ENCODE measurements at regions not wholly inside any gene's neighbourhood (a gene's known extent, or its start where the extent isn't known, plus 50 kb on each side); places are given as distances from the start of the nearest gene placed in this dataset.
A peak's percentile ranks its signal among the peaks of the same experiment; 100 is the strongest.

- in situ Hi-C loops (cut with MboI; ENCODE audit: low pct_unique_long_range_greater_than_20kb in 2 of 9, low sequenced_read_pairs in 9 of 9, unreplicated experiment in 9 of 9), result no loop called here
- 0 to 88% (median 33%) methylated on average over 1 to 6 of the region's 6 CpGs; no CpG with 5 or more reads in 1 of the 10 experiments for WGBS, 10 experiments
- no peak overlapping the region for H3K4me3 ChIP-seq
- ATAC-seq (replicated peaks in 6 of 8), result peak in 3 of 8 experiments; percentile 33 to 57 (median 46)
- no peak overlapping the region for H3K27ac ChIP-seq
- H3K4me1 ChIP-seq (replicated peaks in 1 of 2), result peaks cover 3 to 11% of the 10 kb centered on the region in 2 donors
Observed at GRCh38 chr7:108805808-108806397, 236.2 kb downstream of the DNAJB9 start.

- peaks cover 4 to 11% of the 10 kb centered on the region in 2 donors for H3K4me1 ChIP-seq (replicated peaks in 1 of 2)
- ATAC-seq (replicated peaks in 6 of 8), result peak in 5 of 8 experiments; percentile 50 to 92 (median 82)
- no peak overlapping the region for H3K4me3 ChIP-seq
- 0 to 78% (median 28%) methylated on average over 1 of the region's 1 CpG; no CpG with 5 or more reads in 2 of the 10 experiments for WGBS, 10 experiments
- no peak overlapping the region for H3K27ac ChIP-seq
- in situ Hi-C loops (cut with MboI; ENCODE audit: low pct_unique_long_range_greater_than_20kb in 2 of 9, low sequenced_read_pairs in 9 of 9, unreplicated experiment in 9 of 9), result no loop called here
Observed at GRCh38 chr7:108808549-108809266, 239.0 kb downstream of the DNAJB9 start.

- Histone ChIP-seq H3K4me3 (no peak overlapping the region), H3K27ac (no peak overlapping the region), H3K4me1 (replicated peaks in 1 of 2) (peaks cover 4 to 11% of the 10 kb centered on the region in 2 donors)
- 0 to 90% (median 60%) methylated on average over 1 to 2 of the region's 2 CpGs; no CpG with 5 or more reads in 1 of the 10 experiments for WGBS, 10 experiments
- in situ Hi-C loops (cut with MboI; ENCODE audit: low pct_unique_long_range_greater_than_20kb in 2 of 9, low sequenced_read_pairs in 9 of 9, unreplicated experiment in 9 of 9), result no loop called here
- ATAC-seq (replicated peaks in 6 of 8), result no peak
Observed at GRCh38 chr7:108809356-108809755, 239.7 kb downstream of the DNAJB9 start.

GRCh38 chr7:108810756-108811385 is 241.2 kb downstream of the DNAJB9 start:
- ATAC-seq (replicated peaks in 6 of 8), result no peak
- WGBS, 10 experiments, result 17 to 88% (median 72%) methylated on average over 1 to 2 of the region's 2 CpGs; no CpG with 5 or more reads in 1 of the 10 experiments
- in situ Hi-C loops (cut with MboI; ENCODE audit: low pct_unique_long_range_greater_than_20kb in 2 of 9, low sequenced_read_pairs in 9 of 9, unreplicated experiment in 9 of 9), result no loop called here
- H3K27ac ChIP-seq, result no peak overlapping the region
- peaks cover 4 to 11% of the 10 kb centered on the region in 2 donors for H3K4me1 ChIP-seq (replicated peaks in 1 of 2)
- H3K4me3 ChIP-seq, result no peak overlapping the region

- 6 to 91% (median 80%) methylated on average over 1 to 3 of the region's 3 CpGs; no CpG with 5 or more reads in 4 of the 10 experiments for WGBS, 10 experiments
- no peak overlapping the region for H3K27ac ChIP-seq
- ATAC-seq (replicated peaks in 6 of 8), result peak in 3 of 8 experiments; percentile 32 to 65 (median 42)
- H3K4me1 ChIP-seq (replicated peaks in 1 of 2), result peaks cover 4 to 8% of the 10 kb centered on the region in 2 donors
- in situ Hi-C loops (cut with MboI; ENCODE audit: low pct_unique_long_range_greater_than_20kb in 2 of 9, low sequenced_read_pairs in 9 of 9, unreplicated experiment in 9 of 9), result no loop called here
- no peak overlapping the region for H3K4me3 ChIP-seq
Observed at GRCh38 chr7:108813251-108814014, 243.8 kb downstream of the DNAJB9 start.

GRCh38 chr7:108815815-108816214 is 246.1 kb downstream of the DNAJB9 start:
- in situ Hi-C loops (cut with MboI; ENCODE audit: low pct_unique_long_range_greater_than_20kb in 2 of 9, low sequenced_read_pairs in 9 of 9, unreplicated experiment in 9 of 9), result no loop called here
- ATAC-seq (replicated peaks in 6 of 8), result peak in 1 of 8 experiments; percentile 47
- no peak overlapping the region for H3K27ac ChIP-seq
- no peak overlapping the region for H3K4me3 ChIP-seq
- WGBS, 10 experiments, result 62 to 100% (median 88%) methylated on average over 1 to 2 of the region's 2 CpGs; no CpG with 5 or more reads in 5 of the 10 experiments
- H3K4me1 ChIP-seq (replicated peaks in 1 of 2), result peaks cover 0 to 2% of the 10 kb centered on the region in 2 donors

GRCh38 chr7:108818742-108819141 is 249.1 kb downstream of the DNAJB9 start:
- Histone ChIP-seq H3K4me1 (replicated peaks in 1 of 2) (peaks cover 3 to 6% of the 10 kb centered on the region in 2 donors), H3K4me3 (no peak overlapping the region), H3K27ac (no peak overlapping the region)
- WGBS, 10 experiments, result 0 to 100% (median 53%) methylated on average over 1 to 2 of the region's 2 CpGs; no CpG with 5 or more reads in 4 of the 10 experiments
- ATAC-seq (replicated peaks in 6 of 8), result no peak
- in situ Hi-C loops (cut with MboI; ENCODE audit: low pct_unique_long_range_greater_than_20kb in 2 of 9, low sequenced_read_pairs in 9 of 9, unreplicated experiment in 9 of 9), result no loop called here

- peak; percentile 53 to 98 (median 86) for ATAC-seq (replicated peaks in 6 of 8)
- H3K4me1 ChIP-seq (replicated peaks in 1 of 2), result peaks cover 11 to 28% of the 10 kb centered on the region in 2 donors
- in situ Hi-C loops (cut with MboI; ENCODE audit: low pct_unique_long_range_greater_than_20kb in 2 of 9, low sequenced_read_pairs in 9 of 9, unreplicated experiment in 9 of 9), result no loop called here
- H3K4me3 ChIP-seq, result no peak overlapping the region
- H3K27ac ChIP-seq, result no peak overlapping the region
- WGBS, 10 experiments, result 0 to 100% (median 74%) methylated on average over 1 to 3 of the region's 3 CpGs; no CpG with 5 or more reads in 2 of the 10 experiments
Observed at GRCh38 chr7:108824840-108825580, 255.3 kb downstream of the DNAJB9 start.

- Histone ChIP-seq H3K27ac (no peak overlapping the region), H3K4me3 (no peak overlapping the region), H3K4me1 (replicated peaks in 1 of 2) (peaks cover 11 to 28% of the 10 kb centered on the region in 2 donors)
- in situ Hi-C loops (cut with MboI; ENCODE audit: low pct_unique_long_range_greater_than_20kb in 2 of 9, low sequenced_read_pairs in 9 of 9, unreplicated experiment in 9 of 9), result no loop called here
- WGBS, 10 experiments, result 0 to 86% (median 57%) methylated on average over 1 to 2 of the region's 2 CpGs; no CpG with 5 or more reads in 1 of the 10 experiments
- ATAC-seq (replicated peaks in 6 of 8), result no peak
Observed at GRCh38 chr7:108825581-108825909, 255.9 kb downstream of the DNAJB9 start.

- in situ Hi-C loops (cut with MboI; ENCODE audit: low pct_unique_long_range_greater_than_20kb in 2 of 9, low sequenced_read_pairs in 9 of 9, unreplicated experiment in 9 of 9), result no loop called here
- no peaks in the 10 kb centered on the region for H3K4me1 ChIP-seq (replicated peaks in 1 of 2)
- H3K4me3 ChIP-seq, result no peak overlapping the region
- H3K27ac ChIP-seq, result no peak overlapping the region
- ATAC-seq (replicated peaks in 6 of 8), result no peak
Observed at GRCh38 chr7:108836256-108836655, 266.6 kb downstream of the DNAJB9 start.

GRCh38 chr7:108838198-108838597 is 268.5 kb downstream of the DNAJB9 start:
- no peak overlapping the region for H3K4me3 ChIP-seq
- ATAC-seq (replicated peaks in 6 of 8), result peak in 1 of 8 experiments; percentile 17
- in situ Hi-C loops (cut with MboI; ENCODE audit: low pct_unique_long_range_greater_than_20kb in 2 of 9, low sequenced_read_pairs in 9 of 9, unreplicated experiment in 9 of 9), result no loop called here
- H3K4me1 ChIP-seq (replicated peaks in 1 of 2), result no peaks in the 10 kb centered on the region
- H3K27ac ChIP-seq, result no peak overlapping the region
- WGBS, 10 experiments, result 0 to 92% (median 72%) methylated on average over 1 to 4 of the region's 4 CpGs; no CpG with 5 or more reads in 1 of the 10 experiments

- ATAC-seq (replicated peaks in 6 of 8), result peak in 2 of 8 experiments; percentile 51 to 78
- Histone ChIP-seq H3K27ac (no peak overlapping the region), H3K4me1 (replicated peaks in 1 of 2) (no peaks in the 10 kb centered on the region), H3K4me3 (no peak overlapping the region)
- 0 to 100% (median 25%) methylated on average over 1 to 3 of the region's 3 CpGs for WGBS, 10 experiments
- in situ Hi-C loops (cut with MboI; ENCODE audit: low pct_unique_long_range_greater_than_20kb in 2 of 9, low sequenced_read_pairs in 9 of 9, unreplicated experiment in 9 of 9), result no loop called here
Observed at GRCh38 chr7:108839076-108839475, 269.4 kb downstream of the DNAJB9 start.
